Activated CD4-positive, CD25-positive, alpha-beta regulatory T cell treated with anti-CD3 and anti-CD28 coated beads, Interleukin-2, amount 50 U/mL, for 24 hours (primary cell): ENCODE measurements at regions not wholly inside any gene's neighbourhood (a gene's known extent, or its start where the extent isn't known, plus 50 kb on each side); places are given as distances from the start of the nearest gene placed in this dataset.

Experiments
- ATAC-seq, 2 donors: fragments of 150-1000 bp; cut with Tn5 transposase; one replicate each; pipeline ENCODE4 v1.10.0; 2021; ENCODE audit warnings: mild to moderate bottlenecking in 1 of 2, moderate library complexity in 1 of 2

GRCh38 chr18:2336690-2337392 lies 234.5 kb downstream of the METTL4 start:
- no peak for ATAC-seq

DNA sequence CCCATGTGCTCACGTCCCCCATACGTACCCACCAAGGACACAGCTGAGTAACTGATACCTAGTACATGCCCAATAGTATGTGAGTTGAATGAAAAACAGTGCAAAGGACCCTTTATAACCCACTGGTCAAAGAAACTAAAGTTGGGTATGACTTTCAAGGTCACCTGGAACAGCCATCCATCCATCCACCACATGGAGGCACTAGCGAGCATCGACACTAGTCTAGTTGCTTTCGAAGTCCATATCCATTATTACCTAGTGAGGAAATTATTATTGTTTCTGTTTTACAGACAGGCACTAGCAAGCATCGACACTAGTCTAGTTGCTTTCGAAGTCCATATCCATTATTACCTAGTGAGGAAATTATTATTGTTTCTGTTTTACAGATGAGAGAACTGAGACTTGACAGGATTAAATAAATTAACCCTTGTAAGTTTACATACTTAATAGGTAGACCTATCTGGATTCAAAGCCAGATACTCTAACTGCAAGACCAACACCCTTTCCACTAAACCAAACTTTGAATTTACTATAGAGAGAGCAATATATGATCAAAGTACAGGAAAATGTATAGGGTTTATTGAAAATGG lies 233.7 kb downstream of the METTL4 start:
- no peak for ATAC-seq

DNA sequence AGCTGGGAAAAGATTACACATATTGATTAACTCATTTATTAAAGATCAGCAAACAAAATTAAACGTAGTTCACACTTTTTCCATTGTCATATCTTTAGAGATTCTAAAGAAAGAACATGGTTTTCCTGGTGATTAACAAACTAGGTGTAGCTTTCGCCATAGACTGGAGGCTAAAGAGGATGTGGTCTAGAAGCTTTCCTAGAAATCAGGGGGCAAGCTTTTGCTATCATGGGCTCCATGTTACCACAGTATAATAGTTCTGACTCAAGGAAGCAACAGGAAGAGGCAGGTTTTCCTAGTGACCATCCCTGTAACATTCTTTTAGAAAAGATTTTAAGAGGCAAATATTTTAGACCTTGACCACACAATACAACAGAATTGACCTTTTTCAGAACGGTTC lies 232.7 kb downstream of the METTL4 start:
- ATAC-seq: no peak

DNA sequence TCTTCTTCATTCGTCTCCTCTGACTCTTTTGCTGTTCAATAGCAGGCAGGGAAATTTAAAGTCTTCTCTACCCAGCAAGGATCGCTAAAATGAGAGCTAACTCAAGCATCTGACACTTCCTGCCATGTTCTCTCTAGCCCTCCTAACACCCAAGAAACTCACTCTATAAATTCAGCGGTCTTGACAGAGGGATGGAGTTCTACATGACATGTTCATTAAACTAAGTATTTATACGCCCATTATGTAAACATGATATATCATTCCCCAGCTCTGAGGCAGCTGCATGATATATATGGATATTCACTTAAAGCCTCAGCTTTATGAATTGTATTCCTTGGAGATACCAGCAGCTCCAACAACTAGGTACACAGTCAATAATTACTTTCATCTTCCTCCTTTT lies 231.0 kb downstream of the METTL4 start:
- no peak for ATAC-seq

DNA sequence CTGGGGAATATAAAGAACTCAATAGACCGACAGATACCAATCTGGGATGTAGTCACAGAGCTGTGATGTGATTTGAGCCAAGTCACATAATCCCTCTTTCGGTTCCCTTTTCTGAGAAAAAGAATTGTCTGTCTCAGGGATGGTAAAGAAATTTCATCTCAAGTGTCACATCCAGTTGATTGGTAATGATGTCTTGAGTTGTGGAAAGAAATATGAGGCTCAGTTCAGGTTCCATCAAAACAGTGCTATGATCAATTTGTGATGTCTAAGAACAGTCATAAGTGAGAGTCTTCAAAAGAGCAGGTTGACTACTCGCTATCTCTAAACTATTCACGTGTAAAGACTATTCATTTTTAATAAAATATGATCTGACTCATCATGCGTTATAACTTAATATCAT lies 223.3 kb downstream of the METTL4 start:
- no peak for ATAC-seq

DNA sequence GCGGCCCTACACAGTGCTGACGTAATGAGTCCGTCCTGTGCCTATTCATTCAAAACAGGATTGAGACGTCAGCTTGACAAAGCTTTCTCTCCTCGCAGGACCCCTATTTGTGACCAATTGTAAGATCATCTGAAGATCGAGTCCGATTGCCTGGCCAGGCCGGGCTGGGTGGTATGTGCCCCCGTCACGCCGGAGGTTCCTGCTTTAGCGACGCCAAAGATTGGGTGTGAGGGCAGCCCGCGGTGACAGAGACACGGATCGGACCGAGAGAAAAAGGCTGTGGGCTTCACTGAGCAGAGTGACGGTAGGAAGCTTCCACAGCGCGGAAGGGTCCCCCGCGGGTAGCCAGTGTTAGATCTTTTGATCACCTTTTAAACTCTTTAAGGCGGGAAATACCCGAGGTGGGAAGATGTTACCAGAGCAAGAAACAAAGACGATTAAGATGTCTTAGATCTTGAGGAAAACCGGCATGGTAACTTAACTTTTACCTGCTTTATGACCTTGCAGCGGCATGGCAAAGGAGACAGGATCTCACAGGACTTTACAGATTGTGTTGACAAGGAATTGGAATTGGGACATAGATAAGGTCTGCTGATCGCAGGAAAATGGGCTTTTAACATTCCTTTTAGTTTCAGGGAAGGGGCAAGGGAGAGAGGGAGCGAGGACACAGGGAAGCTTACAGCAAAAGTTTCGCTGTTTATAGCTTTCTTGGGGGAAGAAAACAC lies 220.0 kb downstream of the METTL4 start:
- no peak for ATAC-seq

DNA sequence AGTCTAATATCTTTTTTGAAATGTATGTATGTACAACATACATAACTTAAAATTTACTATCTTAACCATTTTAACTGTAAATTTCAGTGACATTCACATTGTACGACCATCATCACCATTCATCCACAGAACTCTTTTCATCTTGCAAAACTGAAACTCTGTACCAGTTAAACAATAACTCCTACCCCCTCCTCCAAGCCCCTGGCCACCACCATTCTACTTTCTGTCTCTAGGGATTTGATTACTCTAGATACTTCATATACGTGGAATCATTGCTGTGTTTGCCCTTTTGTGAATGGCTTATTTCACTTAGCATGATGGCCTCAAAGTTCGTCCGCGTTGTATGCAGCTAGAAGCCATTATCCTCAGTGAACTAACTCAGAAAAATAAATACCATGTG lies 217.0 kb downstream of the METTL4 start:
- ATAC-seq: no peak

DNA sequence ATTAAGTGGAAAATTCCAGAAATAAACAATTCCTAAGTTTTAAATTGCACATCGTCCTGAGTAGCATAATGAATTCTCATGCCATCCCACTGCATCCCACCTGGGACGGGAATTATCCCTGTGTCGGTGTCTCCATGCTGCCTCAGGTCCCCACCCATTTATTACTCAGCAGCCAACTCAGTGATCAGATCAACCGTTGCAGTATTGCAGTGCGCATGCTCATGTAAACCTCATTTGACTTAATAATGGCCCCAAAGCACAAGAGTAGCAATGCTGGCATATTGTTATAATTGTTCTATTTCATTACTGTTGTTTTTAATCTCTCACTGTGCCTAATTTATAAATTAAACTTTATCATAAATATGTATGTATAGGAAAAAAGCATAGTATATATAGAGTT lies 214.4 kb downstream of the METTL4 start:
- no peak for ATAC-seq

DNA sequence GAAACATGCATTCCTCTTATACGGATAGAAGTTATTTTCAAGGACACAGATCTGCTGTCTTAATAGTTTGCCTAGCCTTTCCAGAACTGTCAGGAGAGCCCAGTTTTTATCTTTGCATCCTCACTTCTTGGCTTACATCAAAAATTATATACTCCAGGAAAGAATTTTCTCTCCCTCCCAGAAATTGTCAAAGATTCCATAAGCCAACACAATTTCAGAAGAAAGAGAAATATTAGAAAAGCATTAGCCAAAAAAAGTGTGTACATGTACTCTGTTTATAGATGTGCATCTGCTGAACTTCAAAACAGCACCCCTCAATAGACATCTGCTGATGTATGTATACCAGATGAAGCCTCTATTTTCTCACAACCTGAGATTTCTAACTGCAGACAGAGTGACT lies 210.4 kb downstream of the METTL4 start:
- ATAC-seq: no peak

DNA sequence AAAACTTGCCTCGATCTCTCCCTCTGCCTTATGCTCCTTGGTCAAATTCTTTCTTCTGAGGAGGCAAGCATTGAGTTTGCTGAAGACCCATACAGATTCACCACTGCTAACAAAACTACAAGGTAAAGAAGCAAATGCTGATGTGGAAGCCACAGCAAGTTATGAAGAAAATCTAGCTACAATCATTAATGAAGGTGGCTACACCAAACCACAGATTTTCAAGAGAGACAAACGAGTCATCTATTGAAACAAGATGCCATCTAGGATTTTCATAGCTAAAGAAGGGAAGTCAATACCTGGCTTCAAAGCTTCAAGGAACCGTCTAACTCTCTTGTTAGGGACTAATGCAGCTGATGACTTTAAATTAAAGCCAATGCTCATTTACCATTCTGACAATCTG lies 203.2 kb downstream of the METTL4 start:
- ATAC-seq: no peak

GRCh38 chr18:2376707-2377106 lies 194.6 kb downstream of the METTL4 start:
- no peak for ATAC-seq

DNA sequence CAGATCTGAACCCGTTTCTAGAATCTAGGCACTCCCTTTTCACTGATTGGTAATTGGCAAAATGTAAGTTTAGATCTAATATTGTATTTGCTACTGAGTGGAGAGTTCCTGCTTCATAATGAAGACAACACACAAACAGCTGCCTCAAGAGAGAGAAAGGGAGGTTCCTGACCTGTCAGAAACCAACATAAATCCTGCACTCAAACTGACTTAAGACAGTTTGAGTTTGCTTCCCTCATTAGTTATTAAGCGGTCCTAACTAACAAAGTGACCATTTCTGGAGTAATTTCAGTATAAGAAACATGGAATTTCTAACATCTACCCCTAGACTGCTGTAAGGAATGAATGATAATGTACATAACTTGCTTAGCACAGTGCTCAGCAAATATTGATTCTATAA lies 191.2 kb downstream of the METTL4 start:
- ATAC-seq: no peak

DNA sequence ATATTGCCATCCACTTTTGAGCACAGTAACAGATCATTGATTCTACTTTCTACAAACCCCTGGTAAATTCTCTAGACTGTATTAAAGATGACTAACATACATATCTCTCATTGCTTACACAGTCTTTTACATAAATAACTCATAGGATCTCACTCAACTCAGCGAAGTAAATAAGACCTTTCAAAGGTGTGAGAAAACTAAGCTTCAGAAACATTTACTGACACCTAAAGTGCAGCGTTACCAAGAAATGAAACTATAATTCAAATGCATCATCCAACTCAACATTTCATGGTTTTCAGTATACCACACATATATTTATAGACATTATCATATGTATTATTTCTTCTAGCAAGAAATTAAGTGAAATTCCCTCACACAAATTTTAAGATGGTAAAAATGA lies 189.8 kb downstream of the METTL4 start:
- no peak for ATAC-seq

- ATAC-seq: no peak
Observed at GRCh38 chr18:2387588-2387987, 183.7 kb downstream of the METTL4 start.

- ATAC-seq: no peak
Observed at GRCh38 chr18:2390158-2390557, 181.1 kb downstream of the METTL4 start.

DNA sequence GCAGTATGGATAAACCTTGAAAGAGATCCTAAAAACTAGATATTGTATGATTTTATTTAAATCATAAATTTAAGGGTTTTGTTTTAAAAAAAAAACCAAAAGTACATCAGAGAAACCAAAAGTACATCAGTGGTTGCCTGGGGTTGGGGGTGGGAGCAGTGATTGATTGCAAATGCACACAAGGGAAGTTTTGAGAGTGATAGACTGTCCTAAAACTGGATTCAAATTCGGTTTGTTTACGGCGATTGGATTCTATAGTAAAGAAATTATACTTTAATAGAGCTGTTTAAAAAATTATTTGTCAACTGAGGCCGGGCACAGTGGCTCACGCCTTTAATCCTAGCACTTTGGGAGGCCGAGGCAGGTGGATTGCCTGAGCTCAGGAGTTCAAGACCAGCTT lies 179.8 kb downstream of the METTL4 start:
- no peak for ATAC-seq

GRCh38 chr18:2392446-2392845 lies 178.9 kb downstream of the METTL4 start:
- no peak for ATAC-seq

GRCh38 chr18:2394684-2395083 lies 176.6 kb downstream of the METTL4 start:
- ATAC-seq: no peak

DNA sequence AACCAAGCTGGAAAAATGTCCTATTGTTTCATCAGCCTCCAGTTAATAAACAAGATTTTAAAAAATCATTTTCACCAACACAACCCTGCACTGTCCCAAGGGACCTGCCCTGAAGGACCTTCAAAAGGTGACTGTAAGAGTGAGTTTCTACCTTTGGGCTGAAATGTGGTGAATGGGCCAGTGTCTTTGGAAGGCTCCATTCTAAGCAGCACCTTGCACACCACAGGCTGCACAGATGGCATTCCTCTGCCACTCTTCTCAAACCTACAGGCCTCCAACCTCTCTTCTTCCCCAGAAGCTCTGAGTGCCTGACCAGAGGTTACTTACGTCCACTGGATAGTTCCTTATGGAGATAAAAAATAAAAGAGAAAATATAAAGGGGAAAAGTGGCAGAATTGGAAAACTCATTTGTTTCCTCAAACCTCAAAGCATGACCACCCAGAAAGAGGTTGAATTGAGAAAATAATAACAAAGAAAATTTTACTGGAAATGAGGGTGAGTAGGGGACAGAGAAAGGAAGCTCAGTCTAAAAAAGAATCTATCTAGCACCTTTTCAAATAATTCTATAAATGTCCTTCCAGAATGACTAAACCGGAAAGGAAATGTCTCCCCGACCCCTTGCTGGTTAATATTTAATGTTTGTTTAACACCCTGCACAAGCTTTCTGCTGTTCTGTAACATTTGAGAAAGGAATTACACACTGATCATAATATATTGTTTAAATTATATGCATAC lies 175.7 kb downstream of the METTL4 start:
- no peak for ATAC-seq

- ATAC-seq: no peak
Observed at GRCh38 chr18:2396162-2396505, 175.2 kb downstream of the METTL4 start.

- ATAC-seq: no peak
Observed at GRCh38 chr18:2400701-2401196, 170.6 kb downstream of the METTL4 start.

DNA sequence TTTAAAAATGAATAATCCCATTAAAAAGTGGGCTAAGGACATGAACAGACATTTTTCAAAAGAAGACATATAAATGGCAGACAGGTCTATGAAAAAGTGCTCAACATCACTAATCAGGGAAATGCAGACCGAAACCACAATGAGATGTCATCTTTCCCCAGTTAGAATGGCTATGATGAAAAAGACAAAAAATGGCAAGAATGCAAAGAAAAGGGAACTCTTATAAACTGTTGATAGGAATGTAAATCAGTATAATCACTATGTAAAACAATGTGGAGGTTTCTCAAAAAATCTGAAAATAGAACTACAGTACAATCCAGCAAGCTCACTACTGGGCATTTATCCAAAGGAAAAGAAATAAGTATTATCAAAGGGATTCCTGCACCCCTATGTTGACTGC lies 169.2 kb downstream of the METTL4 start:
- no peak for ATAC-seq

GRCh38 chr18:2406544-2406943 lies 164.8 kb downstream of the METTL4 start:
- no peak for ATAC-seq

DNA sequence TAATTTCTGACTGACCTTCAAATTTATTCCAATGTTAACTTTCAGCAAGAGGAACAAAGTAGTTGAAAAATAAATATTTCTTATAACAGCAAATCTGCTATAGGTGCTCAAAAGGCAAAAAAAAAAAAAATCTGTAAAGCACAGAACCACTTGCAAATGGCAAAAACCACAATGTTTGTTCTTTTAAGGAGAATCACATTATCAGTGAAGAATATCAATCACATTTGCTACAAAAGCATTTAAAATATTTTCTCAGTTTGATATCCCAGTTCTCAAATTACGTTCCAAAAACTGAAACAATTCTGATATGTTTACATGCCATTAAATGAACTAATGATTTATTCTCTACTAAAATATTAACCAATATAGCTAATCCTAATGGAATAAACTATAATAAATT lies 163.3 kb downstream of the METTL4 start:
- no peak for ATAC-seq
